ENCODE measurements at regions not wholly inside any gene's neighbourhood (a gene's known extent, or its start where the extent isn't known, plus 50 kb on each side); places are given as distances from the start of the nearest gene placed in this dataset.

GRCh38 chr6:144578385-144579350 is 293.5 kb downstream of the UTRN start (continued):
- TF ChIP-seq DNMT1 (CRISPR knock-in tag; IDR thresholded peaks at IDR 0.05) = no peak
- TF ChIP-seq ZNF841 (CRISPR knock-in tag; IDR thresholded peaks at IDR 0.05; ENCODE audit: borderline replicate concordance) = no peak
- TF ChIP-seq ZNF350 (CRISPR knock-in tag; IDR thresholded peaks at IDR 0.05; ENCODE audit: borderline replicate concordance, low read depth) = no peak; the same call in 1 of the 2 replicates
- peak; percentile 94; the same call in 1 of the 2 replicates for TF ChIP-seq SSRP1 (CRISPR knock-in tag; IDR thresholded peaks at IDR 0.05)
- peak; percentile 77; the same call in 1 of the 2 replicates for TF ChIP-seq CBX5 (CRISPR knock-in tag; IDR thresholded peaks at IDR 0.05; ENCODE audit: borderline replicate concordance)
- TF ChIP-seq DPF2 (CRISPR knock-in tag; IDR thresholded peaks at IDR 0.05; ENCODE audit: borderline replicate concordance, low read depth) = peak; percentile 82; the same call in 1 of the 2 replicates
- TF ChIP-seq YEATS4 (CRISPR knock-in tag; IDR thresholded peaks at IDR 0.05; ENCODE audit: borderline replicate concordance) = peak; percentile 63
- TF ChIP-seq ZNF577 (CRISPR knock-in tag; IDR thresholded peaks at IDR 0.05; ENCODE audit: borderline replicate concordance, low read depth) = no peak
- 0 out of 2 replicates have a peak, but pooled peaks have one; percentile 23 for TF ChIP-seq SPEN (CRISPR knock-in tag; IDR thresholded peaks at IDR 0.05; ENCODE audit: low read depth)
- 0 out of 2 replicates have a peak, but pooled peaks have one; percentile 26 for TF ChIP-seq NFKBIZ (CRISPR knock-in tag; IDR thresholded peaks at IDR 0.05)
- peak; percentile 66; the same call in 1 of the 2 replicates for TF ChIP-seq SMAD3 (CRISPR knock-in tag; IDR thresholded peaks at IDR 0.05)
- peak; percentile 67; the same call in 1 of the 2 replicates for TF ChIP-seq MEF2D (CRISPR knock-in tag; IDR thresholded peaks at IDR 0.05)
- TF ChIP-seq, protein P1, sequence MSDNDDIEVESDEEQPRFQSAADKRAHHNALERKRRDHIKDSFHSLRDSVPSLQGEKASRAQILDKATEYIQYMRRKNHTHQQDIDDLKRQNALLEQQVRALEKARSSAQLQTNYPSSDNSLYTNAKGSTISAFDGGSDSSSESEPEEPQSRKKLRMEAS (IDR thresholded peaks at IDR 0.05) = peak; percentile 74
- no peak for TF ChIP-seq ZNF329 (CRISPR knock-in tag; IDR thresholded peaks at IDR 0.05; ENCODE audit: low read depth)
- TF ChIP-seq ZNF441 (CRISPR knock-in tag; IDR thresholded peaks at IDR 0.05; ENCODE audit: borderline replicate concordance) = peak; percentile 92
- TF ChIP-seq BRF2 (CRISPR knock-in tag; IDR thresholded peaks at IDR 0.05) = peak; percentile 74; the same call in 1 of the 2 replicates
- peak; percentile 44 for TF ChIP-seq CBX1 (IDR thresholded peaks at IDR 0.05; ENCODE audit: low read depth)
- peak; percentile 72; the same call in 1 of the 2 replicates for TF ChIP-seq GATA4 (IDR thresholded peaks at IDR 0.05; ENCODE audit: borderline replicate concordance, low read depth)
- TF ChIP-seq ZNF777 (CRISPR knock-in tag; IDR thresholded peaks at IDR 0.05) = no peak
- peak; percentile 80; the same call in 1 of the 2 replicates for TF ChIP-seq FOXJ3 (CRISPR knock-in tag; IDR thresholded peaks at IDR 0.05; ENCODE audit: borderline replicate concordance)
- peak; percentile 61; the same call in 1 of the 2 replicates for TF ChIP-seq ZFX (CRISPR knock-in tag; IDR thresholded peaks at IDR 0.05; ENCODE audit: low read depth)
- TF ChIP-seq ZBTB26 (CRISPR knock-in tag; IDR thresholded peaks at IDR 0.05; ENCODE audit: borderline replicate concordance) = 0 out of 2 replicates have a peak, but pooled peaks have one; percentile 15
- no peak for TF ChIP-seq SRSF1 (optimal IDR thresholded peaks at IDR 0.05; ENCODE audit: low read depth, low read length)
- TF ChIP-seq ZFP82 (CRISPR knock-in tag; IDR thresholded peaks at IDR 0.05; ENCODE audit: borderline replicate concordance) = no peak
- TF ChIP-seq ZNF335 (CRISPR knock-in tag; IDR thresholded peaks at IDR 0.05) = no peak
- TF ChIP-seq EP300 (IDR thresholded peaks at IDR 0.05; ENCODE audit: low read depth in 2 of 2, low read length in 2 of 2) = peak; percentile 14 to 88; a peak in 2 of 4 replicates
- peak; percentile 77 for TF ChIP-seq EP300 (CRISPR knock-in tag; IDR thresholded peaks at IDR 0.05; ENCODE audit: borderline replicate concordance)
- TF ChIP-seq HDAC1 (CRISPR knock-in tag; IDR thresholded peaks at IDR 0.05) = peak; percentile 51; the same call in 1 of the 2 replicates
- peak; percentile 84 for TF ChIP-seq FOSL2 (CRISPR knock-in tag; IDR thresholded peaks at IDR 0.05)

Data from HepG2 (cell line).